ENCODE measurements at regions not wholly inside any gene's neighbourhood (a gene's known extent, or its start where the extent isn't known, plus 50 kb on each side); places are given as distances from the start of the nearest gene placed in this dataset.
"Not testable (repeated sequence)": the region's sequence is repeated elsewhere in the genome, so short reads cannot be mapped to it uniquely, and the experiment has no call there.

GRCh38 chr1:38746941-38747600, 112.5 kb downstream of the RRAGC start:
- no peak for DNase-seq (ENCODE audit: low spot score)

GRCh38 chr1:38746402-38746935, 113.1 kb downstream of the RRAGC start:
- no peak for DNase-seq (ENCODE audit: low spot score)

DNA sequence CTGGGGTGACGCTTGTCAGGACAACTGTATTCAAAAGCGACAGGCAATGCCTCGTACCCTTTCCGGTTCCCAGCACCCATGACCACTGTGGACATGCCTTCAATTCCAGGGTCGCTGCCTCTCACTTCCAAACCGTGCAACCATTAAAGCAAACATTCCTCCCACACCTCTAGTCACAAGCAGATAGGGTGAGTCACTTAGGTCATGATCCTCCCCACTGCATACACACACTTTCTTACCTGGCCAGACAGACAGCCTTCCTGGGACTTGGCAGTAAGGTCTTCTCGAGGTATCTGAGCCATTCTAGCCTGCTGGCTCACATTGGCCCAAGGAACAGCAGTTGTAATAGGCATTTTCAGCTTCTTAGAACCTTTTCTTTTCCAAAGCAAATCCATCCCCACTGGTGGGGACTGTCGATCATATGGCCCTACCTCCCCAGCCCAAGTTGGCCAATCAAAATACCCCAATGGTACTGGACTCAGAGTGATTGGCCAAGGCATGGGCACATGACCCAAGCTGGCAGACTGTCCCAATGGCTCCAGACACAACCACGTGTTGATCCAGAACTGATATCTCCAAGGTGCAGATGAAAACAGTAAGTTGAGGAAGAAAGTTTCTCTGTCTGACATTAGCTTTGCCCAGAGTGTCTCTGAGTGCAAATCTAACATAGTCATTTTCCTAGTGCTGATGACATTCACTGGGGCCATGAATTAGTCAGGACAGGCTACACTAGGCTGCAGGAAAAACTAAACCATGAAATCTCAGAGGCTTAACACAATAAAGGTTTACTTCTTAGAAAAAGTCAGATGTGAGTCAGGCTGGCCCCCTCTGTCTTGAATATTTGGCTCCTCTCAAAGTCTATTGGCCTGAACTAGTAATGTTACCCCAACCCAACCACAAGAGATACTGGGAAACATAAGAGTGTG, 113.8 kb downstream of the RRAGC start:
- DNase-seq (ENCODE audit: low spot score) = no peak

DNA sequence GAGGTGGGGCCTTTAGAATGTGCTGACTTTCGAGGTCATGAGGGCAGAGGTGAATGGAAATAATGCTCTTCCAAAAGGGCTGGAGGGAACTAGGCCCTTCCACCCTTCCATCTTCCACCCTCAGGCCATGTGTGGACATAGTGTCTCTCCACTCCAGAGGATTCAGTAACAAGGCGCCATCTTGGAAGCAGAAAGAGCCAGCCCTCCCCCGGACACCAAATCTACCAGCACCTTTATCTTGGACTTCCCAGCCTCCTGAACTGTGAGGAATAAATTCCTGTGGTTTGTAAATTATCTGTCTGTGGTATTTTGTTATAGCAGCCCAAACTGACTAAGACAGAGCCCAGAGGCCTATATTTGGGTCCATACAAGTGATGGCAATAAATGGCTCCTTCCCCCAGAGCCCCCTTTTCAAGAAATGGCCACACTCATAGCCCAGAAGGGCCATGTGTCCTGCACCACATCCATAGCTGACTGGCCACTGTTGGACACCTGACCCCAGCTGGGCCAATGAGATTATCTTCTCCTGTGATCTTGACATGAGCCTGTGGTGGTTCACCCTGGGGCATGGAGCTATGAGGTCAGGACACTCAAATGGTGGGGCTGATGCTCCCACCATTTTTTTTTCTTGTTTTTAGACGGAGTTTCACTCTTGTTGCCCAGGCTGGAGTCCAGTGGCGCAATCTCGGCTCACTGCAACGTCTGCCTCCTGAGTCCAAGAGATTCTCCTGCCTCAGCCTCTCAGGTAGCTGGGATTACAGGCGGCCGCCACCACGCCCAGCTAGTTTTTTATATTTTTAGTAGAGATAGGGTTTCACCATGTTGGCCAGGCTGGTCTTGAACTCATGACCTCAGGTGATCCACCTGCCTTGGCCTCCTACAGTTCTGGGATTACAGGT, 114.9 kb downstream of the RRAGC start:
- DNase-seq (ENCODE audit: low spot score) = no peak

- DNase-seq (ENCODE audit: low spot score) = no peak
Measured at GRCh38 chr1:38743184-38743583, 116.4 kb downstream of the RRAGC start.

DNA sequence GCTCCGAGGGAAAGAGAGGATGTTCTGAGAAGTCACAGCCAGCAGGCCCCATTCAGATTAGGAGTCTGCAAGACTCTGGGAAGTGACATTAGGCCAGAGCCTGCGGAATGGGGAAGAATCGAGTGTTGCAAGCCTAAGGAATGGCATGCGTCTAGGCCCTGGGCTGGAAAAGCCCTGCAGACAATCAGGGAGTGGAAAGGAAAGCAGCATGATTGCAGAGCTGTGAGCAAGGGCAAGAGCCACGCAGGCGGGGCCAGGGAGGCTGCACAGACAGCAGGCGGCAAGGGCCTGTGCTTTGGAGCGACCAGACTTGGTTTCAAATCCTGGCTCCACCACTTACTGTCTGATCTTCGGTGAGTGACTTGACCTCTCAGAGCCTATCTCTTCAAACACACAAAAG, 118.2 kb downstream of the RRAGC start:
- DNase-seq (ENCODE audit: low spot score) = no peak

DNA sequence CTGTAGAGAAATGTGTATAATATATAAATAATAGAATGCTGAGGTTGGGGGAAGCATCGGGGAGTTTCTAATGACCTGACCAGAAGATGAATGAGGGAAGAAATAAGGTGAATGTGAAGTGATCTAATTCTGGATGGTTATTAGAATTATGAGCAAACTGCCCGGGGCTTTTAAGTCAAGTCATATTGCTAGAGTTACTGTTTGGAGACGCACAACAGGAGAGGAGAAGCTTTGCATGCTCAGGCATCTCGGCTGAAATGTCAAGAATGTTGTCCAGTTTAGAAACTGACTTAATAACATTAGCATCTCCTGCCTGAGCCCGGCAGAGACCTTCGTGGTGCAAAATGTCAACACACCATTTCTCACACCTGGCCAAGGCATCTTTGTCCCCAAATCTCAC, 119.1 kb downstream of the RRAGC start:
- no peak for DNase-seq (ENCODE audit: low spot score)

DNA sequence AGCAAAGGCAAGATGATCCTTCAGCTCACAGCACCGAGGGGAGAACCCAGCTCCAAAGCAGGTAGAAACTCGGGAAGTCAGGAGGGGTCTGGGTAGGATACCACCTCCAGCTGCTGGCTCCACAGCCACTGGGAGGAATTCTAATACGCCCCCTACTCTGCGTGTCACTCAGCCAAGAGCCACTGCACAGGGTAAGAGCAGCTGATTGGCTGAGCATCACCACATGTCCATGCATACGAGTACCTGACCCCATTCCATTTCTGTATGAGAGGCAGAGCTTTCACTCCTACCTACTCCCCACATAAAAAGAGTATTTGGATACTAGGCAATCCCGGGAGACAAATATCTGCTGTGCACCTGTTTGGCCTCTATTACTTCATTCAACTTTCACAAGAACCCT, 121.4 kb downstream of the RRAGC start:
- no peak for DNase-seq (ENCODE audit: low spot score)

- DNase-seq (ENCODE audit: low spot score) = no peak
Measured at GRCh38 chr1:38736399-38736798, 123.2 kb downstream of the RRAGC start.

GRCh38 chr1:38735651-38736161, 123.9 kb downstream of the RRAGC start:
- DNase-seq (ENCODE audit: low spot score) = peak; percentile 33

DNA sequence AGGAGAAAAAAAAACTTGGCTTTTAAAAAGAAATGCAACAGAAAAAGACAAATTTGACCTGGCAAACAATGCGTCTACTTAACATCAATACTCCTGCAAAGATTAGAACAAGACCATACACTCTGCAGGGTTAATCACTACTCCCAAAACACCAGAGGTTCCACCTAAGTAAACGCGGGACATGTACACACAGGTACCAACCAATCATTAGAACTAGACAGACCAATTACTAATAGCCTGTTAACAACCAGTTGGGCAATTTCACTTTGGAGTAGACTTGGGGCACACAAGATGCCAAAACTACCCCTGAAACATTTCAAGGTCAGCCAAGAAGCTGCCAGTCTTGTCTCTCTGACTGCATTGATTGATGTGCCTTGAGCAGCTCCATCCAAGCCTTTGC, 125.8 kb downstream of the RRAGC start:
- no peak for DNase-seq (ENCODE audit: low spot score)

DNA sequence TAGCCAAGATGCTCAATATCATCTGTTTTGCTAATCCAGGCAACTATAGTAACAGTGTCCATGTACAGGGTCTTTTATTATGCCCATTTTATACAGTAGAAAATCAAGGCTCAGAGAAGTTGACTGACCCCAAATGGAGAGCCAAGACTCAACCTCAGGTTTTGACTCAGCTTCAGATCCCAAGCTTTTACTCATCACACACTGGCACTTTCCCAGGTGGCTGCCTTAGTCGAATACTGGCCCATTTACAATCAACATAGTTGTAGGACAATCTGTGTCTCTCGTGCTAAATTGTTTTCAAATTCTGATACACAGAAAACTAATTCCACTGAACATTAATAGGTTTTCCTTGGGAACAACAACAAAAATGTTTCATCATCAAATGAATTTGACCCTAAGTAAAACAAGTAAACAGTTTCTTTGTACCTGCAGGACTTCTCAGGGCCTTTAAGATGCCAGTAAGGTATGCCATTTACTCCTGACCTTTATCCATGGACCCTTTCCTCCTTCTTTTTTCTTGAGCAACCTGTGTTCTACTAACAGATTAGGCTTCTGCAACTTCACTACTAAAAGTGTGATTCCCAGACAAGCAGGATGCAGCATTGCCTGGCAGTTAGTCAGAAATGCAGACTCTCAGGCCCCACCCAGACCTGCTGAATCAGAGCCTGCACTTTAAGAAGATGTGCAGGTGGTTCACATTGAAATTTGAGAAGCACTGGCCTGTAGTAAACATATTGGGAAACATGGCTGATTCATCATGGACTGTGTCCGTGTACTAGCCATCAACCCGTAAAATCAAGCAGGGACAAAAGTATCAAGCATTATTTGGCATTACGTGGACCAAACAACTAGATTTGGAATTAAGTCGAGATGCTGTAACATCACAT, 128.8 kb downstream of the RRAGC start:
- DNase-seq (ENCODE audit: low spot score) = no peak

- no peak for DNase-seq (ENCODE audit: low spot score)
Measured at GRCh38 chr1:38728585-38728908, 131.0 kb downstream of the RRAGC start.

DNA sequence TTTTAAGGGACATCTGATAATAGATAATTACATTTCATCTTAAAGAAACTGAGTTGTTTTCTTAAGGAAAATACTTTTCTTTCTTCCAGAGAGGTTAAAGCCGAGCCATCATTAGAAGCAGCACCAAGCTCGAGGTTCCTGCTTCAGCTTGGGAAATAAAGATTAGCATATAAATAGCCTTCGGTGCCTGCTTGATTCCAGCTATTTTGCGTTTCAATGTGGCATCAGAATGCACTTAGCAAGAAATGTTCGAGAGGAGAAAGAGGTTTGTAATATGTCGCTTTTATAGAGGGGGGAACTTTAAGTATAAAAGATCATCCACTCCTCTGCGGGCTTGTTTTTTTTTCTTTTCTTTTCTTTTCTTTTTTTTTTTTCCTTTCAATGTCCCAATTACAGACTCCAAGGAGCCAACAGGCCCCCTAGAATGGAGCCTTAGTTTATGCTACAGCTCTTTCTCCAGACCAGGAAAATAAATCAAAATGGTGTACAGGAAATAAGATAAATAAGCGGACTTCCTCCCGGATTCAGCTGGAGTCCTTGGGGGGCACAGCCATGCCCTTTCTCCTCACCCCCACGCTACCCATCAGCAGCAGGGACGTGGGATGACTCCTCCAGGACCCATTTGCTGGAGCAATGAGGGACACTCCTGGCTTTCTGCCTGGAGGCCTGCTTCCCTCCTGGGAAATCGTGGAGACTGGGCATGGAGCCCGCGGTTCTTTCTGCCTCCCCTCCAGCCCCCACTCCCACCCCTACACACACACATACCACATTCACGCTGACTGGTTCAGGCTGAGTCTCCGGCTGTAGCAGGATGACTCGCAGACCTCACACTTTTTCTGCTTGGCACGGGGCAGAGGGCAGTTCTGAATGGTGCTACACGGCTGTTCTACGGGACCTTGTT, 131.6 kb downstream of the RRAGC start:
- peak; percentile 87 for DNase-seq (ENCODE audit: low spot score)

DNA sequence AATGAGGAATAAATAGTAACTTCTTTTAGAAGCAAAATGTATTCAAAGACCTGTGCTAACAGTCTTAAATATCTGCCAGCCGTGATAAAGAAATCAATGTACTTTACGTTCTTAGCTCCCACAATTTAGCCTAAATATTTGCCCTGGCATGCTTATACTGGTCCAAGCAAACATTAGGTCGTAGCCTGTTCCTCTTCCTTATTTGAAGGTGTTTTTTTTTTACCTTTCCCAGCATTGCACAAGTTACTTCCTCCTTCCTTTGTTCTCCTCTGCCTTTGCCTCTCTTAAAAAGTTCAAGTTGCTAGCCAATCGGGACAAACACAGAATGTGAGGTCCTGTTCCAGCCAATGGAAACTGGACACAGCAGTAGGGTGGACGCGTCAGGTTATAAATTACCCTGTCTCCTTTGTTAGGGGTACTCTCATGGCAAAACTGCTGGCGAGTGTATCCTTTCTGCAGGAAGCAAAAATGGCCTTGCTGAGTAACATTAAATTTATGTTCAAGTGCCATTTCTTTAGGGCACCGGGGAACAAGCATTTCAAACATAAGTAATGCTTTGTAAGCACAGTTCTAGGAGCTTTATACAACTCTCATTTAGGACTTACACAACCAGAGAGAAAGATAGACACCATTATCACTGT, 134.1 kb downstream of the RRAGC start:
- DNase-seq (ENCODE audit: low spot score) = not testable (repeated sequence)

DNA sequence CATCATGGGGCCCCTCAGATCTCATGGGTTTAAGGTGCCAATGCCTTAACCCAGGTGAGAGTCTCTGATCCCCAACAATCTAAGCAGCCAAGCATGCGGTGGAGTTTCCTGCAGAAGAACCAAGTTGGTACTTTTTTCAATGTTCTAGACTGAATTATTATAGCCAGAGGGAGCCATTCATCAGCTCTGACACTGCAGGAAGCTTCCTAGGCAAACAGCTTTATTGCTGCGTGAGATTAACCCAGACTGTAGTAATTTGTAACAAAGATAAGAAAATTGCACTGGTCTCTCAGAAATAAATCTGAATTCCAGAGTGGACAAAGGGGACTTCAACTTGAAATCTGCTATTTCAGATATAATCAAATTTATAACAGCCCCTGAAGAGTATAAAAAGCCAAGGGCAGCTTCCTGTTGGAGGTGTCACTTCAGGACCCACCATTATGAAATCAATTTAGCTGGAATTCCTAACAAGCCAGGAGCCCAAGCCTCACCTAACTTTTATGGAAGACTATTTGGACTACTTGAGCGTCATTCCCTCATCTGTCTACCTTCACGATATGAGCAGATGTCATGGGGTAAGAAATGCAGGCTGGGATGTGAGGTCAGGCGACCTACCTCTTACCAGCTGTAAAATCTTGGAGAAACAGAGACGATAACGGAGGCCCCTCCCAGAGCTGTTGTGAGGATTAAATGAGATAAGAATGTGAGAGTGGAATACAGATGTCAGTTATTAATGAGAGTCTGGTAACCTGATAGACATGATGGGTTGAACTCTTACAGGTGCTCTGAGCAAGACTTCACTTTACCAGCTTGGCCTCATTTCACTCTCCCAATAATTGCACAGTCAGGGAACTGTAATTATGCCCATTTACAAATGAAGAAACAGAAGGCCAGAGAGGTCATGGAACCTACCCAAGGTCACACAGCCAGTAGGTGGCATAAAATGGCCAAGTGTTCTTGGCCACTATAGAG, 135.1 kb downstream of the RRAGC start:
- DNase-seq (ENCODE audit: low spot score) = no peak

GRCh38 chr1:38721816-38722215, 137.8 kb downstream of the RRAGC start:
- no peak for DNase-seq (ENCODE audit: low spot score)

DNA sequence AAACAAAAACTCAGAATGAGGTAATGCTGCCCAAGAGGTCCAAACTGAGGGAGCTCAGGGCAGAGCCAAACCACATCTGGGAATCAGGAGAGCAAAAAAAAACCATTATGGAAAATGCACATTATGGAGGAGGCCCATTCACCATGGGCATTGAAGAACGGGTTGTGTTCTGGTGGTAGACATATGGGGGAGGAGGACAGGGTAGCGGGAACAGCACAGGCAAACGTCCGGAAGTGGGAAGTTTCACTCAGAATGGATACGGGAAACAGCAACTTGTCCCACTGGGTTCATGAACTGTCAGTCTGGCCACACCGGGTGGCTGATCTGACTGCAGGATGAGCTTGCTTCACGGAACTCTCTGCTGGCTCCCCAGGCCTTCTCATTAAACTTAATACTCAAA, 139.7 kb downstream of the RRAGC start:
- DNase-seq (ENCODE audit: low spot score) = no peak

Data from kidney capillary endothelial cell (primary cell).